Caki2 (cell line): ENCODE measurements at regions not wholly inside any gene's neighbourhood (a gene's known extent, or its start where the extent isn't known, plus 50 kb on each side); places are given as distances from the start of the nearest gene placed in this dataset.
"Not testable (repeated sequence)": the region's sequence is repeated elsewhere in the genome, so short reads cannot be mapped to it uniquely, and the experiment has no call there.

Source experiments
- DNase-seq: peaks from one replicate; pipeline ENCODE4 v3.0.0-alpha.2; 2015; ENCODE audit warnings: low read depth
- in situ Hi-C: cut with HindIII; loops from 2 replicates; pipeline ENCODE4 v1.10.0; 2016; ENCODE audit warnings: low sequenced_read_pairs, low pct_unique_long_range_greater_than_20kb, mixed read lengths

GRCh38 chr7:4496911-4497310 is 185.2 kb upstream of the FOXK1 start:
- in situ Hi-C loops, DNase-seq: not testable (repeated sequence)

- DNase-seq, result no peak
- in situ Hi-C loops, result no loop called here
These were observed 181.3 kb upstream of the FOXK1 start for GRCh38 chr7:4500812-4501211.

DNA sequence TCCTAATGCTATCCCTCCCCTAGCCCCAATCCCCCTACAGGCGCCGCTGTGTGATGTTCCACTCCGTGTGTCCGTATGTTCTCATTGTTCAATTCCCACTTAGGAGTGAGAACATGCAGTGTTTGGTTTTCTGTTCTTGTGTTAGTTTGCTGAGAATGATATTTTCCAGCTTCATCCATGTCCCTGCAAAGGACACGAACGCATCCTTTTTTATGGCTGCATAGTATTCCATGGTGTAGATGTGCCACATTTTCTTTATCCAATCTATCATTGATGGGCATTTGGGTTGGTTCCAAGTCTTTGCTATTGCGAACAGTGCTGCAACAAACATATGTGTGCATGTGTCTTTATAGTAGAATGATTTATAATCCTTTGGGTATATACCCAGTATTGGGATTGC is 174.2 kb upstream of the FOXK1 start:
- in situ Hi-C loops, DNase-seq: not testable (repeated sequence)

DNA sequence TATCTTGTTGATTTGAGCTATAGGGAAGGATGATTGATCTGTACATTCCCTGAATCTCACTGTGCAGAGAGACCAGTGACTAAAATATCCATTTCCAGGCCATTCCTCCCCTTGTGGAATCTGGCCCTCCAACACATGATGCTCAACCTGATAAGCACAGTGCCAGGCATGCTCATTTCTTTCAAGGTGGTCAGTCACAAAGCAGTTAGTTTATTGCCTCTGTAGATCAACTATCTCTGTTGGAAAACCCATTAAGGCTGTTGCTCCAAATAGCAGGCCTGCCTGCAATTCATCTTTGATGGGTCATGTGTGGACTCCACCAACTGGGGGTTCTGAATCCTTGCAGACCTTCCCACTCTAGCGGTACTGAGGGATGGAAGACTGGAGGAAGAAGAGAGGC is 168.6 kb upstream of the FOXK1 start:
- no peak for DNase-seq
- in situ Hi-C loops, result no loop called here

GRCh38 chr7:4519819-4520520 is 162.1 kb upstream of the FOXK1 start:
- no peak for DNase-seq
- in situ Hi-C loops, result no loop called here

DNA sequence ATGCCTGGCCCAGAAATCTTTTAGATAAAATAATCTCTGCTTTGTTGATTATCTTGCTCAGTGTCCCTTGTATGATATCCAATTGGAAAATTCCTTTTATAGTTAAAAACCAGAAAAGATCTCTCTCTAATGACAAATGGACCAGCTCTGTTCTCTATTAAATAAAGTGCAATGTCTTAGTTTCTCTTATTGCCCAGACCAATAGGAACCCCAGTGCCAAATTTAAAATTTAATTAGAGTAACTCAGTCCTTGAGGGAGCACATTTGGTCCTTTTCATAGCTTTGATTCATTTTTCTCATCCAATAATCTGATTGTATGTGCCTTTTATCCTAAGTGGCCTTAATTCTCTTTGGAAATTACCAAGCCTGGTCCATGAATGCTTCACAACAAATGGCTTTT is 158.9 kb upstream of the FOXK1 start:
- no peak for DNase-seq
- in situ Hi-C loops, result no loop called here

DNA sequence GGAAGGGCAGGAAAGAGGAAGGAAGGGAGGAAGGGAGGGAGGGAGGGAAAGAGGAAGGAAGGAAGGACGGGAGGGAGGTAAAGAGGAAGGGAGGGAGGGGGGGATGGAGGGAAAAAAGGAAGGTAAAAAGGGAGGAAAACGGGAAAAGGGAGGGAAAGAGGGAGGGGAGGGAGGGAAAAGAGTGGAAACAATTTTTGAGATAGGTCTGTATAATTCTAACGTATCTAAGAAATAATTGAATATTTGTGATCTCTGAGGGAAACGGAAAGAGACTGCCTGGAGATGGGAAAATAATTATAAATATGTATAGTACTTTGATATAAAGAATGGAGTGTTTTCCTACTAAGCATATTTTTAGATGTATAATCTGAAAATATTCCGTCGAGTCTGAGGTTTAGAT is 158.2 kb upstream of the FOXK1 start:
- DNase-seq, result no peak
- in situ Hi-C loops, result no loop called here

DNA sequence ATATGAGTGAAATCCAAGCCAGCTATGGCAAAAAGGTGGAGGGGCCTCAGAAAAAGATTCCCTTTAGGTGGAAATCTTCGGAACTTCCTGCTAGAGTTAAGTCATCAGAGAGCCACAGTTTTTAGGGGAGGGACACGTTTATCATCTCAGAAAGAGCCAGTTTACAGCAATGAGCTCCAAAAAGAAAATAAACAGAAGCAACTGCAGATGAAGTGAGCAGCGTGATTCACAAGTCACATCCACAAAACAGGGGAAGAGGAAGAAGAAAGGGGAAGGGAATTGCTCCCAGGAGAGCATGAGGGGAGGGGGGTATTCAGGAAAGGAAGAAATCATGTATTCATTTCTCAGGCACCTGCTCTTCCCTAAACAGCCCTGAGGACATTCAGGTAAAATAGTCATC is 156.2 kb upstream of the FOXK1 start:
- no peak for DNase-seq
- in situ Hi-C loops, result no loop called here

DNA sequence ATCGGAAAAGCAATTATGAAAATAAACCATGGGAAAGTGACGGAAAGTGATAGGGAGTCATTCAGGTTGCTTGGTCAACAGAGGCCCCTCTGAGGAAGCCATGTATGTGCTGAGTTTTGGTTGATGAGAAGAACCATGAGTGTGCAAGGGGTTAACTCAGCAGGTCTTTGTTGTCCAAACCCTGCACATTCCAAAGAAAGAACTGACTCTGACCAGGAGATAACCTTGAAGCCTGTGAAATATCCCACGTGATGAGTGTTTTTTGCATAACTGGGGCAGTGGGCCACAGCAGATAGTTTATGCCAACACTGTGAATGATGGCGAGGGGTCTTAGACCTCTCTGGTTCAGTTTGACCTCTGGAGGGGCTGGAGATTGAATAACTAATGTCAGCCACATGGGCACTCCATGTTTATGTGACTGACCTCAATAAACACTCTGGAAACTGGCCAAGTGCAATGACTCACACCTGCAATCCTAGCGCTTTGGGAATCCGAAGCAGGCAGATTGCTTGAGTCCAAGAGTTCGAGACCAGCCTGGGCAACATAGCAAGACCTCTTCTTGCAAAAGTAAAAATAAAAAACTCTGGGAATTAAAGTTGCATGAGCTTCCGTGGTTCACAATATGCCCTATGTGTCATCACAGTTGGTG is 154.0 kb upstream of the FOXK1 start:
- DNase-seq, result no peak
- in situ Hi-C loops, result no loop called here

- in situ Hi-C loops, result no loop called here
- no peak for DNase-seq
These were observed 150.9 kb upstream of the FOXK1 start for GRCh38 chr7:4531236-4531635.

DNA sequence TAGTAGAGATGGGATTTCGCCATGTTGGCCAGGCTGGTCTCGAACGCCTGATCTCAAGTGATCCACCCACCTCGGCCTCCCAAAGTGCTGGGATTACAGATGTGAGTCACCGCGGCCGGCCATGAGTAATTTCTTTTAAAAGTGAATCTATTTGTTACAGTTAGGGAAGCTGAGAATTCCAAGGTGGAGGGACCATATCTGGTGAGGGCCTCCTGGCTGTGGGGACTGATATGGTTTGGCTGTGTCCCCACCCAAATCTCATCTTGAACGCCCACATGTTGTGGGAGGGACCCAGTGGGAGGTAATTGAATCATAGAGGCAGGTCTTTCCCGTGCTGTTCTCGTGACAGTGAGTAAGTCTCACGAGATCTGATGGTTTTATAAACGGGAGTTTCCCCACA is 148.8 kb upstream of the FOXK1 start:
- in situ Hi-C loops, result not testable (repeated sequence)

DNA sequence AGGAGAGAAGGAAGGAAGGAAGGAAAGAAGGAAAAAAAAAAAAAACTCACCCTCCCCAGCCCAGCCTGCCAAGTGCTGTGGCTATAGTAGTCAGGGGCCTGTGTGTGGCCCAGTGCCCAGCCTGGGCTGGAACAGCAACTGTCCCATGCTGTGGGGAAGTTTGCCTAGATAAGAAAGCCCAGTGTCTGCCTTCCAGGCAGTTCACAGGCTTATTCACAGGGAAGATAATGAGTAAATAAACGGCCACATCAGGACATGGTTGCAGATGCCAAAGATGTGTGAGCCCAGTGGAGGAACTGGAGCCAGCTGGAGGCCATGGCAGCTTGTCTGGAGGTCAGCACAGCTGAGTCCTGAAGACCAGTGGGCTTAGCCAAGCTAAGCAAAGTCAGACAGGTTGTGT is 132.4 kb upstream of the FOXK1 start:
- in situ Hi-C loops, result no loop called here
- DNase-seq, result no peak

More for the DNA sequence above, 148.8 kb upstream of the FOXK1 start:
- DNase-seq, result not testable (repeated sequence)

DNA sequence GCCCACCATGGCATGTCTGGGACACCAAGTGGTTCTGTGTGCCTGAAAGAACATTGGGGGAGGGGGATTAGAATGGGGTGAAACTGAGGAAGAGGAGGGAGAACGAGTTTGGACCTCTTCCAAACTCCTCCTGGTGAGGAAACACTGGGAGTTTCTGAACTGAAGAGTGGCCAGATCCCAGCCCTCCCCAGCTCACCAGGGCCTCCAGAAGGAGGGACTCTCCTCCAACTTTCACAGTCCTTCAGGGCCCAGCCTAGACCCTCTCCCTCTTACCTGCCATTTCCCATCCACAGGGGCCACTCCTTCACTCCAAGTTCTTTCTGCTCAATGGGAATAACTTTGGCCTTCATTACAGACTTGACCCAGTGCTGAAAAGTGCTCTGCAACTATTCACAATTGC is 132.0 kb upstream of the FOXK1 start:
- in situ Hi-C loops, result no loop called here
- no peak for DNase-seq

GRCh38 chr7:4552985-4553384 is 129.1 kb upstream of the FOXK1 start:
- no peak for DNase-seq
- in situ Hi-C loops, result no loop called here

- in situ Hi-C loops, result no loop called here
- DNase-seq, result no peak
These were observed 125.0 kb upstream of the FOXK1 start for GRCh38 chr7:4556868-4557793.

- no peak for DNase-seq
- in situ Hi-C loops, result no loop called here
These were observed 120.3 kb upstream of the FOXK1 start for GRCh38 chr7:4561795-4562194.

DNA sequence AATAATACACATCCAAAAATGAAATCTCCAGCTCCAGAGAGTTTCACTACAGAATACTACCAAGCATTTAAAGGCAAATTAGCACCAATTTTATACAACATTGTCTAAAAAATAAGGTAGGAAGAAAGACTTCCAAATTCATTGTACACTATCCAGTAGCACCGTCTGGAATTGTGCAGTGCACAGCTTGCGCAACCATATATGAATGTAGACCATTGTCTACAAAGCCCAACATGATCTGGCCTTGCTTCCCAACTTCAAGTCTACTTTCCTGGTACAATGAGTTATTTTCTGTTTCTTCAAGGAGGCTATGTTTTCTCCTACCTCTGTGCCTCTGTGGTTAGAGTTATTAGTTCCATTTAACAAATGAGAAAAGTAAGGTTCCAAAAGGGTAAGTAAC is 115.4 kb upstream of the FOXK1 start:
- in situ Hi-C loops, result no loop called here
- DNase-seq, result no peak

DNA sequence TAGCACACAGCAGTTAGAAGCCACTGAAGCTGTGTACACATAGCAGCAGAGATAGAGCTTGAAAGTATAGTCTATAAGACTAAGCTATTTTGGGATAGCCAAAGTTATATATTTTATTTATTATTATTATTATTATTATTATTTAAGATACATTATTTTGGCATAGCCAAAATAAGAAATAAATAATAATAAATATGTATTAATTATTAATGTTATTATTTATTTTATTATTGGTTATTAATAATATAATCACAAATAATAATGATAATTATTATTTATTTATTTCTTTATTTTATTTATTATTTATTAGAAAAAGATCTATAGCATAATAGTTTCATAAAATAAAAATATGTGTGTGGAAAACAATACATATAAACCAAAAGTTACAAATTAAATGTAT is 107.2 kb upstream of the FOXK1 start:
- no peak for DNase-seq
- in situ Hi-C loops, result no loop called here

- no peak for DNase-seq
- in situ Hi-C loops, result no loop called here
These were observed 106.8 kb upstream of the FOXK1 start for GRCh38 chr7:4575254-4575653.
